PC-9 (cell line): ENCODE measurements at regions not wholly inside any gene's neighbourhood (a gene's known extent, or its start where the extent isn't known, plus 50 kb on each side); places are given as distances from the start of the nearest gene placed in this dataset.
A peak's percentile ranks its signal among the peaks of the same experiment; 100 is the strongest.

Experiments used
- BruUV-seq: library from RNA; stranded (reverse); fragments of 400-500 nt; replicated peaks from 2 replicates; lab custom pipeline; 2021; lab: Mats Ljungman, UMichigan
- CTCF ChIA-PET: fragments of 300-600 bp; sonication (Branson Sonifier 250); formaldehyde crosslinking; loops from one replicate; lab custom pipeline; 2022; ENCODE audit warnings: antibody characterized with exemption; lab: Charles Lee
- POLR2A ChIA-PET: fragments of 300-600 bp; sonication (Branson Sonifier 250); formaldehyde crosslinking; loops from one replicate; lab custom pipeline; 2022; ENCODE audit warnings: antibody characterized with exemption; ENCODE audit not compliant: unreplicated experiment; lab: Charles Lee
- DNase-seq, 2 experiments: peaks; one replicate each; pipeline versions ENCODE4 v3.0.0 to v3.0.0-alpha.2; 2015 to 2022; ENCODE audit warnings: mixed read lengths in 1 of 2
- H2AFZ ChIP-seq: fragments of 200-600 bp; sonication (generic); 2 replicates; pipeline ENCODE4 v1.8.1; 2017; ENCODE audit warnings: antibody characterized with exemption
- H3F3A ChIP-seq: fragments of 200-600 bp; sonication (generic); 2 replicates; pipeline ENCODE4 v1.8.1; 2017; ENCODE audit warnings: antibody characterized with exemption, mild to moderate bottlenecking, low read depth; ENCODE audit not compliant: insufficient read depth
- H3K27ac ChIP-seq: fragments of 200-600 bp; sonication (generic); 2 replicates; pipeline ENCODE4 v1.6.1; 2016; ENCODE audit warnings: mixed run types
- H3K27me3 ChIP-seq: fragments of 200-600 bp; sonication (generic); 2 replicates; pipeline ENCODE4 v1.6.1; 2016; ENCODE audit warnings: low read depth, mixed run types; ENCODE audit not compliant: insufficient read depth
- H3K36me3 ChIP-seq: fragments of 200-600 bp; sonication (generic); 2 replicates; pipeline ENCODE4 v1.6.1; 2016; ENCODE audit warnings: low read depth, mixed run types
- H3K4me1 ChIP-seq: fragments of 200-600 bp; sonication (generic); replicated peaks from 2 replicates; pipeline ENCODE4 v1.6.1; 2016; ENCODE audit warnings: mixed run types; ENCODE audit not compliant: insufficient read depth
- H3K4me2 ChIP-seq: fragments of 200-600 bp; sonication (generic); 2 replicates; pipeline ENCODE4 v1.6.1; 2017; ENCODE audit warnings: mixed run types
- H3K4me3 ChIP-seq: fragments of 200-600 bp; sonication (generic); 2 replicates; pipeline ENCODE4 v1.6.1; 2016; ENCODE audit warnings: mixed run types
- H3K79me2 ChIP-seq: fragments of 200-600 bp; sonication (generic); 2 replicates; pipeline ENCODE4 v1.6.1; 2017; ENCODE audit warnings: low read depth, mixed run types
- H3K9me2 ChIP-seq: fragments of 200-600 bp; sonication (generic); 2 replicates; pipeline ENCODE4 v1.8.1; 2017; ENCODE audit warnings: mild to moderate bottlenecking; ENCODE audit not compliant: insufficient read depth
- H3K9me3 ChIP-seq: fragments of 200-600 bp; sonication (generic); 2 replicates; pipeline ENCODE4 v1.8.1; 2016; ENCODE audit warnings: low read depth; ENCODE audit not compliant: insufficient read depth
- H4K20me1 ChIP-seq: fragments of 200-600 bp; sonication (generic); 2 replicates; pipeline ENCODE4 v1.8.1; 2017; ENCODE audit not compliant: insufficient read depth
- CTCF ChIP-seq: fragments of 200-600 bp; sonication (generic); conservative IDR thresholded peaks from 2 replicates; pipeline ENCODE4 v1.6.1; 2017; ENCODE audit warnings: mixed run types, antibody characterized with exemption, mild to moderate bottlenecking, moderate library complexity
- EZH2 ChIP-seq: fragments of 200-600 bp; sonication (generic); IDR thresholded peaks from 2 replicates; pipeline ENCODE4 v1.8.0; 2017; ENCODE audit warnings: antibody characterized with exemption, low read depth
- intact Hi-C: fragments of 100-400 bp; cut with micrococcal nuclease; formaldehyde crosslinking; loops from one replicate; pipeline ENCODE4 v1.10.0; 2022; ENCODE audit not compliant: unreplicated experiment

DNA sequence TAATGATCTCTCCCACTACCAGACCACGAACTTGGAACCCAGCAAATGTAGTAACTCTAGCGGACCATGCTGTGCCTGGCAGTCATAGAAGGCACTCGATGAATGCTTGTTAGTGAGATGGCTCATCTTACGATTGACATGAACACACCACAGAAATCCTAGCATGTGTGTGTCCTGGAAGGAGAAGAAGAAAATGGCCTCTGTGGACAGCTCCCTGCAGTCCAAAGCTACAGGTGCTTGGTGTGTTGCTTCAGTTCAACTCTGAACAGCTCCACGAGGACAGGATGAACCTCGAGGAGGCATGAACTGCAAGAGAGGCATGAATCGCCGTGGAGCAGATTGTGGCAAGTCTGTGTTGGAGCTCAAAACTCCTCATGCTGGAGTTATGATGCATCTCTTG is 93.5 kb downstream of the KLF6 start:
- intact Hi-C loops = no loop called here
- H2AFZ ChIP-seq = no peak overlapping the region
- ChIA-PET CTCF (no interaction called here), POLR2A (no interaction called here)
- H3K27ac ChIP-seq = no peak overlapping the region
- H3K4me3 ChIP-seq = no peak overlapping the region
- H3K27me3 ChIP-seq = no peaks in the 10 kb centered on the region
- H4K20me1 ChIP-seq = no peaks in the 10 kb centered on the region
- H3F3A ChIP-seq = peaks cover 16% of the 10 kb centered on the region
- H3K36me3 ChIP-seq = no peaks in the 10 kb centered on the region
- no peak for DNase-seq
- H3K4me2 ChIP-seq = no peak overlapping the region
- H3K9me2 ChIP-seq = no peaks in the 10 kb centered on the region
- H3K79me2 ChIP-seq = no peaks in the 10 kb centered on the region
- BruUV-seq = no TSS peak
- no peaks in the 10 kb centered on the region for H3K9me3 ChIP-seq
- peaks cover 22% of the 10 kb centered on the region for H3K4me1 ChIP-seq
- TF ChIP-seq EZH2 = no peak
- no peak for TF ChIP-seq CTCF

- H3K27ac ChIP-seq = peak overlapping the region; percentile 84
- H3K4me1 ChIP-seq = peaks cover 22% of the 10 kb centered on the region
- TF ChIP-seq EZH2 = no peak
- TF ChIP-seq CTCF = no peak
- ChIA-PET POLR2A (interaction anchor here (0.5 to 0.6 kb wide), 2 partner anchors 66 to 175 kb away, joined by 4 to 6 read pairs; no protein-coding TSS in a partner anchor), CTCF (no interaction called here)
- H4K20me1 ChIP-seq = no peaks in the 10 kb centered on the region
- H3F3A ChIP-seq = peaks cover 16% of the 10 kb centered on the region
- no peaks in the 10 kb centered on the region for H3K9me2 ChIP-seq
- DNase-seq = peak; percentile 36 to 91
- H3K79me2 ChIP-seq = no peaks in the 10 kb centered on the region
- H3K36me3 ChIP-seq = no peaks in the 10 kb centered on the region
- intact Hi-C loops = loop anchor here (1.0 kb wide), 1 partner anchor 73 kb away; no protein-coding TSS in a partner anchor
- no peaks in the 10 kb centered on the region for H3K9me3 ChIP-seq
- no peaks in the 10 kb centered on the region for H3K27me3 ChIP-seq
- peak overlapping the region; percentile 14 for H3K4me2 ChIP-seq
- H2AFZ ChIP-seq = no peak overlapping the region
- no peak overlapping the region for H3K4me3 ChIP-seq
- BruUV-seq = no TSS peak
These were observed 95.0 kb downstream of the KLF6 start for GRCh38 chr10:3689871-3690510.

GRCh38 chr10:3687510-3688081 is 97.4 kb downstream of the KLF6 start:
- ChIA-PET POLR2A (no interaction called here), CTCF (no interaction called here)
- H2AFZ ChIP-seq = no peak overlapping the region
- H3K36me3 ChIP-seq = no peaks in the 10 kb centered on the region
- intact Hi-C loops = no loop called here
- no peaks in the 10 kb centered on the region for H3K27me3 ChIP-seq
- no peak for DNase-seq
- no peaks in the 10 kb centered on the region for H3K79me2 ChIP-seq
- BruUV-seq = no TSS peak
- H3K4me2 ChIP-seq = no peak overlapping the region
- H3K4me3 ChIP-seq = no peak overlapping the region
- H4K20me1 ChIP-seq = no peaks in the 10 kb centered on the region
- no peak overlapping the region for H3K27ac ChIP-seq
- peaks cover 16% of the 10 kb centered on the region for H3F3A ChIP-seq
- TF ChIP-seq EZH2 = no peak
- TF ChIP-seq CTCF = no peak
- no peaks in the 10 kb centered on the region for H3K9me2 ChIP-seq
- H3K9me3 ChIP-seq = no peaks in the 10 kb centered on the region
- peaks cover 22% of the 10 kb centered on the region for H3K4me1 ChIP-seq
